Breast epithelium (tissue), 3 donors: ENCODE measurements at regions not wholly inside any gene's neighbourhood (a gene's known extent, or its start where the extent isn't known, plus 50 kb on each side); places are given as distances from the start of the nearest gene placed in this dataset.

ENCODE experiments used
- CTCF ChIP-seq, 3 donors: fragments of 450-650 bp; IDR thresholded peaks; one replicate each; pipeline ENCODE4 v1.5.1; 2016 to 2017; ENCODE audit warnings: antibody characterized with exemption in 3 of 3, mild to moderate bottlenecking in 3 of 3, moderate library complexity in 3 of 3
- POLR2A ChIP-seq: fragments of 450-650 bp; IDR thresholded peaks from one replicate; pipeline ENCODE4 v1.6.1; 2016; ENCODE audit warnings: antibody characterized with exemption, mild to moderate bottlenecking, moderate library complexity
- POLR2AphosphoS5 ChIP-seq, 3 donors: sonication (generic); formaldehyde crosslinking; IDR thresholded peaks; one replicate each; pipeline ENCODE4 v1.6.1; 2017; ENCODE audit warnings: antibody characterized with exemption in 3 of 3

DNA sequence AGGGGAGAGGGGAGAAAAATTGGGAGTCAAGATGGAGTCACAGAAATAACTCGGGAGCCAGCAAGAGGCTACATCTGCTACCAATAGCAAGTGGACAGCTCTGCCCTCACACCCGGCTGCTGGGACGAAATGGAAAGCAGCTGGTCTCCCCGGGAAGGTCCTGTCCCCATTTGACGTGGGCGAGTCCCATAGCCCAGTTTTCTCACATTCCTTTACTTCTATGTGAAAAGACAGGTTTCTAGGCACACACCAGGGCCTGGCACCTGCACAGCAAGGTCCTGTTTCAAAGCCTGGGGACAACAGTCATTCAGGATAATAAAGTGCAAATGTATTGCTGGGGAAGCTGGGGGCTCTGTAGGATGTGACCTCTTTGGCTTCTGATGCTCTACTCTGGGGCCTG, 162.6 kb downstream of the OAT start:
- TF ChIP-seq CTCF (IDR thresholded peaks at IDR 0.05) (no peak), POLR2A (no peak), POLR2AphosphoS5 (IDR thresholded peaks at IDR 0.05) (no peak)
